GM18861 (cell line): ENCODE measurements at regions not wholly inside any gene's neighbourhood (a gene's known extent, or its start where the extent isn't known, plus 50 kb on each side); places are given as distances from the start of the nearest gene placed in this dataset.
"Not testable (repeated sequence)": the region's sequence is repeated elsewhere in the genome, so short reads cannot be mapped to it uniquely, and the experiment has no call there.

Experiments
- ATAC-seq: cut with Tn5 transposase; IDR thresholded peaks from one replicate; pipeline ENCODE4 v1.9.1; 2021; ENCODE audit not compliant: unreplicated experiment

- no peak for ATAC-seq
Observed at GRCh38 chr7:69429911-69430383, 168.3 kb upstream of the AUTS2 start.

GRCh38 chr7:69430384-69431021 lies 167.8 kb upstream of the AUTS2 start:
- ATAC-seq, result no peak

- ATAC-seq, result no peak
Observed at GRCh38 chr7:69431626-69432025, 166.6 kb upstream of the AUTS2 start.

- not testable (repeated sequence) for ATAC-seq
Observed at GRCh38 chr7:69432276-69432675, 166.0 kb upstream of the AUTS2 start.

GRCh38 chr7:69433081-69433480 lies 165.2 kb upstream of the AUTS2 start:
- no peak for ATAC-seq

GRCh38 chr7:69434398-69434815 lies 163.9 kb upstream of the AUTS2 start:
- ATAC-seq, result no peak

- ATAC-seq, result no peak
Observed at GRCh38 chr7:69435711-69436110, 162.6 kb upstream of the AUTS2 start.

GRCh38 chr7:69436946-69437345 lies 161.3 kb upstream of the AUTS2 start:
- no peak for ATAC-seq

GRCh38 chr7:69438584-69439412 lies 159.5 kb upstream of the AUTS2 start:
- no peak for ATAC-seq

- no peak for ATAC-seq
Observed at GRCh38 chr7:69439636-69440325, 158.5 kb upstream of the AUTS2 start.

GRCh38 chr7:69440976-69441375 lies 157.3 kb upstream of the AUTS2 start:
- ATAC-seq, result no peak

- no peak for ATAC-seq
Observed at GRCh38 chr7:69443136-69443535, 155.1 kb upstream of the AUTS2 start.

- ATAC-seq, result no peak
Observed at GRCh38 chr7:69445541-69445940, 152.7 kb upstream of the AUTS2 start.

GRCh38 chr7:69446213-69446612 lies 152.1 kb upstream of the AUTS2 start:
- ATAC-seq, result not testable (repeated sequence)

GRCh38 chr7:69448071-69448470 lies 150.2 kb upstream of the AUTS2 start:
- no peak for ATAC-seq

GRCh38 chr7:69450456-69450855 lies 147.8 kb upstream of the AUTS2 start:
- no peak for ATAC-seq

- no peak for ATAC-seq
Observed at GRCh38 chr7:69451715-69452114, 146.6 kb upstream of the AUTS2 start.

GRCh38 chr7:69452797-69453196 lies 145.5 kb upstream of the AUTS2 start:
- no peak for ATAC-seq

- no peak for ATAC-seq
Observed at GRCh38 chr7:69457595-69458504, 140.4 kb upstream of the AUTS2 start.

- no peak for ATAC-seq
Observed at GRCh38 chr7:69464035-69464434, 134.2 kb upstream of the AUTS2 start.

- no peak for ATAC-seq
Observed at GRCh38 chr7:69465262-69465661, 133.0 kb upstream of the AUTS2 start.
